ENCODE measurements at regions not wholly inside any gene's neighbourhood (a gene's known extent, or its start where the extent isn't known, plus 50 kb on each side); places are given as distances from the start of the nearest gene placed in this dataset.

GRCh38 chr3:70813311-70813710 lies 500.9 kb upstream of the MDFIC2 start:
- intact Hi-C loops (cut with micrococcal nuclease; ENCODE audit: unreplicated experiment): no loop called here

GRCh38 chr3:70811880-70812279 lies 499.4 kb upstream of the MDFIC2 start:
- Histone ChIP-seq H3K36me3 (ENCODE audit: control insufficient read depth, insufficient read depth, low read length) (no peaks in the 10 kb centered on the region), H3K4me1 (no peaks in the 10 kb centered on the region), H3K9me3 (no peaks in the 10 kb centered on the region), H3K4me3 (ENCODE audit: low read depth, low read length) (no peak overlapping the region), H3K27me3 (replicated peaks; ENCODE audit: control insufficient read depth, insufficient read depth, low read length) (no peaks in the 10 kb centered on the region)
- no peaks in the 10 kb centered on the region for H3K36me3 Mint-ChIP-seq (ENCODE audit: insufficient read depth, unreplicated experiment)
- H3K27ac Mint-ChIP-seq (ENCODE audit: unreplicated experiment): no peak overlapping the region
- H3K4me1 Mint-ChIP-seq (ENCODE audit: low read depth, unreplicated experiment): no peaks in the 10 kb centered on the region
- ChIA-PET CTCF (no interaction called here), POLR2A (no interaction called here)
- no peaks in the 10 kb centered on the region for H3K9me3 Mint-ChIP-seq (ENCODE audit: unreplicated experiment)
- TF ChIP-seq CTCF (IDR thresholded peaks at IDR 0.05; ENCODE audit: insufficient read depth in 1 of 2, low read depth in 1 of 2, low read length in 1 of 2, severe bottlenecking in 1 of 2, unreplicated experiment in 1 of 2): no peak
- BruUV-seq (replicated peaks): no TSS peak
- peaks cover 6% of the 10 kb centered on the region for H3K27me3 Mint-ChIP-seq (ENCODE audit: insufficient read depth, unreplicated experiment)
- no peak overlapping the region for H3K4me3 Mint-ChIP-seq (ENCODE audit: unreplicated experiment)
- DNase-seq: no peak
- intact Hi-C loops (cut with micrococcal nuclease; ENCODE audit: unreplicated experiment): no loop called here

More at GRCh38 chr3:70813311-70813710, 500.9 kb upstream of the MDFIC2 start:
- Mint-ChIP-seq H3K36me3 (ENCODE audit: insufficient read depth, unreplicated experiment) (no peaks in the 10 kb centered on the region), H3K27me3 (ENCODE audit: insufficient read depth, unreplicated experiment) (peaks cover 3% of the 10 kb centered on the region), H3K9me3 (ENCODE audit: unreplicated experiment) (no peaks in the 10 kb centered on the region), H3K4me1 (ENCODE audit: low read depth, unreplicated experiment) (no peaks in the 10 kb centered on the region), H3K27ac (ENCODE audit: unreplicated experiment) (no peak overlapping the region), H3K4me3 (ENCODE audit: unreplicated experiment) (no peak overlapping the region)
- no peak for DNase-seq
- Histone ChIP-seq H3K9me3 (no peaks in the 10 kb centered on the region), H3K4me3 (ENCODE audit: low read depth, low read length) (no peak overlapping the region), H3K36me3 (ENCODE audit: control insufficient read depth, insufficient read depth, low read length) (no peaks in the 10 kb centered on the region), H3K27me3 (replicated peaks; ENCODE audit: control insufficient read depth, insufficient read depth, low read length) (no peaks in the 10 kb centered on the region), H3K4me1 (no peaks in the 10 kb centered on the region)
- TF ChIP-seq CTCF (IDR thresholded peaks at IDR 0.05; ENCODE audit: insufficient read depth in 1 of 2, low read depth in 1 of 2, low read length in 1 of 2, severe bottlenecking in 1 of 2, unreplicated experiment in 1 of 2): no peak
- ChIA-PET CTCF (no interaction called here), POLR2A (no interaction called here)
- BruUV-seq (replicated peaks): no TSS peak

GRCh38 chr3:70808881-70809280 lies 496.4 kb upstream of the MDFIC2 start:
- Histone ChIP-seq H3K27me3 (replicated peaks; ENCODE audit: control insufficient read depth, insufficient read depth, low read length) (no peaks in the 10 kb centered on the region), H3K4me3 (ENCODE audit: low read depth, low read length) (no peak overlapping the region), H3K9me3 (no peaks in the 10 kb centered on the region), H3K36me3 (ENCODE audit: control insufficient read depth, insufficient read depth, low read length) (no peaks in the 10 kb centered on the region), H3K4me1 (no peaks in the 10 kb centered on the region)
- no peak overlapping the region for H3K27ac Mint-ChIP-seq (ENCODE audit: unreplicated experiment)
- intact Hi-C loops (cut with micrococcal nuclease; ENCODE audit: unreplicated experiment): no loop called here
- H3K9me3 Mint-ChIP-seq (ENCODE audit: unreplicated experiment): no peaks in the 10 kb centered on the region
- no peak for DNase-seq
- ChIA-PET CTCF (no interaction called here), POLR2A (no interaction called here)
- H3K27me3 Mint-ChIP-seq (ENCODE audit: insufficient read depth, unreplicated experiment): peaks cover 12% of the 10 kb centered on the region
- no peak for TF ChIP-seq CTCF (IDR thresholded peaks at IDR 0.05; ENCODE audit: insufficient read depth in 1 of 2, low read depth in 1 of 2, low read length in 1 of 2, severe bottlenecking in 1 of 2, unreplicated experiment in 1 of 2)
- BruUV-seq (replicated peaks): no TSS peak
- no peaks in the 10 kb centered on the region for H3K4me1 Mint-ChIP-seq (ENCODE audit: low read depth, unreplicated experiment)
- no peak overlapping the region for H3K4me3 Mint-ChIP-seq (ENCODE audit: unreplicated experiment)
- no peaks in the 10 kb centered on the region for H3K36me3 Mint-ChIP-seq (ENCODE audit: insufficient read depth, unreplicated experiment)

All from Caco-2 (cell line).